ENCODE measurements at regions not wholly inside any gene's neighbourhood (a gene's known extent, or its start where the extent isn't known, plus 50 kb on each side); places are given as distances from the start of the nearest gene placed in this dataset.
"Not testable (repeated sequence)": the region's sequence is repeated elsewhere in the genome, so short reads cannot be mapped to it uniquely, and the experiment has no call there.

DNA sequence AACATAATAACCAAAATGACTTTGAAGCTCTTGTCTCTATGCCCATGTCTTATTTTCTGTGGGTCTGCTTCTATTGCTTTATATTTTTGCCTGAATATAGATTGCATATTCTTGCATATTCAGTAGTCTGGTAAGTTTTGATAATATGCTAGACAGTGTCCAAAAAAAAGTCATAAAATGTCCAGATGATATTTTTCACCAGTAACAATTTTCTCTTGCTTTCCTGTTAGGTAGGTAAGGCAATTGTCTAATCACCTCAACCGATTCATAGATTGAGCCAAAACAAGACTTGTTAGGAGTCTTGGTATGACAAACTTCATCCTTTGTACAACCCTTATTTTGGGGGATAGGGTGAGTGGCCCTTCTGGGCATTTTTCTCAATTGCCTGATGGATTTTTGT is 277.0 kb upstream of the NRP1 start:
- DNase-seq (ENCODE audit: low read depth in 2 of 2) = no peak

DNA sequence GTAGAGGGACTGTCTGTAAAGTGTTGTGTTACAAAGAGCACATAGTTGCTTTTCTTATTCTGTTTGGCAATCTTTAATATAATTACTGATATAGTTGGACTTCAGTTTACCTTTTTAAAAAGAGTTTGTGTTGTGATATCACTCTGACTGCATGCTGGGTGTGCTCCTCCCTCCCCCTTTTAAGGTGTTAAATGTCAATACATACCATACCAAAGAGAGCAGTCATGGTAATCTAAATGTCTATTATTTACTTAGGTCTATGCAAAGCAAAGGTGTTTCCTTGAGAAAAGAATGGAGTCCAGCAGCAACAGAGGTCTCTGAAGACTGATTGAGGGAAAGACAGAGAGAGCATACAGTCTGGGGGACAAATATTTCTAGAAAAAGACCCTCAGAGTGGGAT is 275.1 kb upstream of the NRP1 start:
- no peak for DNase-seq (ENCODE audit: low read depth in 2 of 2)

DNA sequence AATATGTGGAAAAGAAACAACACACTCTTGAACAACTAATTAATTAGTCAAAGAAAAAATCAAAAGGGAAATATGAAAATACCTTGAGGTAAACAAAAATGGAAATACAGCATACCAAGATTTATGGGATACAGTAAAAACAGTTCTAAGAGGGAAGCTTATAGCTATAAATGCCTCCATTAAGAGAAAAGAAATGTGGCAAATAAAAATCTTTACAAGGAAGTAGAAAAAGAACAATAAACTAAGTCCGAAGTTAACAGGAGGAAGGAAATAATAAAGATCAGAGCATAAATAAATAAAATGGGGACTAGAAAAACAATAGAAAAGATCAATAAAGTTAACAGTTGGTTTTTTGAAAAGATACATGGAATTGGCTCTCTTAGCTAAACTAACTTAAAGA is 267.8 kb upstream of the NRP1 start:
- DNase-seq (ENCODE audit: low read depth in 2 of 2) = no peak

DNA sequence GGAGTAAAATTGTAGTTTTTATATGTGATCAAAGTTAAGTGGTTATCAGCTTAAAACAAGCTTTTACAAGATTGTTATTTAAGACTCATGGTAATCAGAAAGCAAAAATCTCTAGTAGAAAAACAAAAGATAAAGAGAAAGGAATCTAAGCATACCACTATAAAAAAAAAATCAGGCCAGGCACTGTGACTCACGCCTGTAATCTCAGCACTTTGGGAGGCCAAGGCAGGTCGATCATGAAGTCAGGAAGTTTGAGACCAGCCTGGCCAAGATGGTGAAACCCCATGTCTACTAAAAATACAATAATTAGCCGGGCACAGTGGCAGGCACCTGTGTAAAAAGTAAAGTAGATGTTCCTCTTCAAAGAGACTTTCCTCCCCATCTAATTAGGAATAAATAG is 265.9 kb upstream of the NRP1 start:
- no peak for DNase-seq (ENCODE audit: low read depth in 2 of 2)

DNA sequence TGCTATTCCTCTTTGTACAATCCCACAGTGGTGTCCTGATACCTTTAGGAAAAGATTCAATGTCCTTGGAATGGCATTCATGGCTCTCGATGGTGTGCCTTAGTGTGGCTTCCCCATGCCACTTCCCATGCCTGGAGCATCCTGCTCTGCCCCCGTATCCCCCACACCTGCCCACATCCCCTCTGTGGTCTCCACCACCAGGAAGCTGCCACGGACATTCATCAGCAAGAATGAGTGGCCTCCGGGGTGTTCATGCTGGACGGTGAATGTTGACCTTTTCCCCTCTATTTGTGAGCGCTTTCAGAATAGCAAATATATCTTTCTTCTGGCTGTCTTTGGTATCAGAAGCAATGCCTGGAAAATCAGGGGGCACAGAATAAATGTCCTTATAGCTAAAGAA is 262.0 kb upstream of the NRP1 start:
- no peak for DNase-seq (ENCODE audit: low read depth in 2 of 2)

DNA sequence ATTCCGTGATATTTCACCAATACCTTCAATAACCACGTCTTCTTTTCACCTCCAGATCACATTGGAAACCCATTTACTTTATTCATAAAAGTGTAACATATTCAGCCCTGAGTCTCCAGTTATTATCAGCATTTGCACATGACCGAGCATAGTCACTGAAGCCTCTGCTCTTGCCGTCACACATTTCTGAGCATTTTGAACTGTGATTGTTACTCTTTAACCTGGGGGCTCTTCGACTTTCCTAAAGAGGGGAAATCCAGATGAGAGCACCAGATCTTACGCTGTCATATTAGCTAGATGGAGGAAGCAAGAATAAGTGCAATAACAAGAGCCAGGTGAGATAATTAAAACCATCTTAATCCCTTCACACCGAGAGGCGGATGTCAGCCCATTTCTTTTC is 260.0 kb upstream of the NRP1 start:
- DNase-seq (ENCODE audit: low read depth in 2 of 2) = no peak

DNA sequence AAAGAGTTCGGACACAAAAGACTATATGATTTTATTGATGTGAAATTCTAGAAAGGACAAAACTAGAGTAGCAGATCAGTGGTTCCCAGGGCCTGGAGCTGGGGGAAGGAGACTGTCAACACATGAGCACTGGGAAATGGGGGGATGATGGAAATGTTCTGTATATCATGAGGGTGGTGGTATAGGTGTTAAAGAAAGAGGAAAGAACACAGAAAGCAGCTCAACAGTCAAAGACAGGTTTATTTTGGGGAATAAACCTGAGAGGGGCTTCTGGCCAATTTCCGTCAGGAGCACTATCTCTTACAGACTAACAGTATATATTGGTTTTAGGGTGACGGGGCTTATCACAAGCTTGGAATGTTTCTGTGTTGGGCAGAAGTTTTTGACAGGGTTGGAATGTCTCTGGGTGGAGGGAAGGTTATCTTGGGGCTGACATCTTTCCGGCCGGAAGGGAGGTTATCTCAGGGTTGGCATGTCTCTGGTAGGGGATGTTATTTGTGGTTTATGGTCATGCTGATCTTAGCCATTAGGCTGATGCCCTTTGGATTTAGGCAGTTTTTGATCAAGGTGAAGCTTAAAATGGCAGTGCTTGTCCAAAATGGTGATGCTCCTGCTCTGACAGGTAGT is 254.6 kb upstream of the NRP1 start:
- no peak for DNase-seq (ENCODE audit: low read depth in 2 of 2)

DNA sequence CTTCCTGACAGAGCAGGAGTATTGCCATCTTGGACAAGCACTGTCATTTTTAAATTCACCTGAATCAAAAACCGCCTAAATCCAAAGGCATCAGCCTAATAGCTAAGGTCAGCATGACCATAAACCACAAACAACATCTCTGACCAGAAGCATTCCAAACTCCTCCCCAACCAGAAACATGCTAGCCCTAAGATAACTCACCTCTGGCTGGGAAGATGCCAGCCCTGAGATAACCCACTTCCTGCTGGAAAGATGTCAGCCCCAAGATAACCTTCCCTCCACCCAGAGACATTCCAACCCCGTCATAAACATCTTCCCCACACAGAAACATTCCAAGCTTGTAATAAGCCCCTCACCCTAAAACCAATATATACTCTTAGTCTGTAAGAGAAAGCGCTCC is 250.1 kb upstream of the NRP1 start:
- not testable (repeated sequence) for DNase-seq (ENCODE audit: low read depth in 2 of 2)

DNA sequence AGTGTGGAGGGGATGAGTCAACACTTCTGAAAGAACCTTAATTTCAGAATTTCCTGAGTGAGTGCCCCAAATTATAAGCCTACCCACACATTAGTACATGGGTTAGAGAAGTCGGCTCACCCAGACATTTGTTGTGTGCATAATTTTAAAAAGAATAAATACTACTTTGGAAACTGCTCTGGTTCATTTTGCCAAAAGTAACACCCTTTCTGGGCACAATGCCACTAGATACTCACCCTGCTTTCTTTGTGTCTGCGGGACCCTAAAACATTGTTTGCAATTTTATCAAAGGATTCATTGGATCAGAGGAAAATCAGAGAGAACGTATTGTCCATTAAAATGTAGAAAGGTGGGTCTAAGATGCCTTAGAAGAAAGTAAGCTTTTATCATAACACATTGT is 245.5 kb upstream of the NRP1 start:
- DNase-seq (ENCODE audit: low read depth in 2 of 2) = no peak

DNA sequence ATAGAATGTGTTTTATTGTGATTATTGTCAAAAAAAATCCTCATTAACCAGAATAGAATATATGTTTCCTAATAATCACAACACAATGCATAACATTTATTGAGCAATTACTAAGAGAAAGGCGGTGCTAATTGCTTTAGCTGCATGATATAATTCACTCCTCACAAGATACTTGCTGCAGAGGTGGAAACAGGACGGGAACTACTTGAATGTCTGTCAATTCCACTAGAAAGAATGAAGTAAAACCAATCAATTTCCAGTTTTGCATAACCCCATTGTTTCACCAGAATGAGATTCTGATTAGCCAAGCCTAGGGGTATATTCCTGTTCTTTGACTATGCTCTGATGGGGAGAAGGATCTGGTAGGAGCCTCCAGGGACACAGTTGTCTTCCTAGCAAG is 239.1 kb upstream of the NRP1 start:
- DNase-seq (ENCODE audit: low read depth in 2 of 2) = no peak

DNA sequence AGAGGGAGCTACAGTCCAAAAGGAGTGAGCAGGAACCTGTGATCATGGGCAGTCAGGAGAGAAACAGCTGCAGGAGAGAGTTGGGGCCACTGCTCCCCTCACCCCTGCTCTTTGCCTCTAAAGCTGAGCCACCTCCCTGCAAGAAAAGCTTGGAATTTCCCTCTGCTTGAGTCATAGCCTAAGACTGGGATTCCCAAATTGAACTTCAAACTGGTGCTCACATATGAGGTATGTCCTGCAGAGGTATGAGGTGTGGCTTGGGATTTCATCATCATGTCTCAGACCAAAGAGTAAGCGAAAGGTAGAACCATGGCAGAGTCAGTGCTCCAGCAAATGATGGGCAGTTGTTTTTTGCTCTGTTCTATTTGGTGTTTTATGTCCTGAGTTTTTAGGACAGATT is 237.1 kb upstream of the NRP1 start:
- DNase-seq (ENCODE audit: low read depth in 2 of 2) = no peak

DNA sequence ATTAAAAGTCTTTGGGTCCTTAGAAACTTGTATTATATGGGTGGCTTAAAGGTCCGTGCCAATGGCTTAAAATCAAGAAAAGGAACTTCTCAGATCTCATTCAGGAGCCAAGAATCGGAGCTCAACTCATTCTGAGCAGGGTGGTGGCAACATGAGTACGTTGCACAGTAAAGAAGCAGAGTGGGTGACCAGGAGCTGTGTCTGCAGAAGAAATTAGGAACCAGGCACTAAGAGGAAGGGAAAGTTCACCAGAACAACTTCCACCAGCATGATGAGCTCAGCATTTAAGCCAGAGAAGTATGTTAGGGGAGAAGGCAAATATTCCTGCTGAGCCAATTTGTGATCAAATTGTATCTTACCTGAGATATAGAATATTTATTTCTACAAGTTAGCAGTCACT is 236.0 kb upstream of the NRP1 start:
- no peak for DNase-seq (ENCODE audit: low read depth in 2 of 2)

DNA sequence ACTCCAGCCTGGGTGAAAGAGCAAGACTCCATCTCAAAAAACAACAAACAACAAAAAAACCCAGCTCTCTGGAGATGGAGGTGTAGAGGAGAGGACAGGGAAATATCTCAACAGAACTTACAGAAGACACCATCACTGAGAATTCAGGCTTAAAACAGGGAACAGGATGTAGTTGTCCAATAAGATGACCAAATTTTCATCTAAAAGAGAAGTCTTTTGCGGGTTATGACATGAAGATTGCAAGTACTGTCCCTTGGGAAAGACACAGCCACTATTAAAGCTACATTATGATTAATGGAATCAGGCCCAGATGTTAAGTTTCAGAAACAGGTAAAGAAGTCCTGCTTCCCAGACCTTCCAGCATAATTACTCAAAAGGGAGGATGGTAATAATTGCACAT is 235.2 kb upstream of the NRP1 start:
- DNase-seq (ENCODE audit: low read depth in 2 of 2) = no peak

DNA sequence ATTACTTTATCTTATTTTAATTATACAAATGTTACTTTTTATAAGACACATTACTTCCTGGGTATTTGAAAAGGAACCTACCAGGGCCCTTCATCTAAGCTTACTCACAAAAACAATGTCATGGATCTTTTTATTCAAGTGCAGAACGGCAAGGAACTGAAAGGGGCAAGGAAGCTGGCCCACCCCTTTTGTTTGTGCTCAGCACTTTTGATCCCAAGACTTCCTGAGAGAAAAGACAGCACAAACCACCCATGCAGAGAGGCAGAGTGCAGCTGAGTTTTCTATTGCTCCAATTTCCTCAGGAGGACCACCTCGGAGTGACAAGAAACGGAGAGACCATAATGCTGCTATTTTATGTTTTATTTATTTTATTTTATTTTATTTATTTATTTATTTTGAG is 232.0 kb upstream of the NRP1 start:
- no peak for DNase-seq (ENCODE audit: low read depth in 2 of 2)

DNA sequence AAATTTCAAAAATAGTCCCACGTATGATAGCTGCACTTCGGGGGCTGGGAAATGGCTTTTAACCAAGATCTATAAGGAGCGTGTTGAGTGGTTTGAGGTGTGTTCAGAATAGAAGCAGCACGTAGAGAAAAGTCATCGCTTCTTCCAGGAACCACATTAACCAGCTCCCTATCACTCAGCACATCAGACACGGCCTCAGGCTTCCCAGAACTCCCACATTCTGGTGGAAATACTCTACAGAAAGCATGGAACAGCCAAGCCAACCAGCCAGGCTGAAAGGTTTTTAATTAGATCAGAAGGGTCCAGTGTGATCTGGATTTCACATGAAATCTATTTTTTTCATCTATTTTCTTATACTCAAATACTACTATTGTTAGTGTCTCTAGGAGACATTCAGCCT is 231.5 kb upstream of the NRP1 start:
- DNase-seq (ENCODE audit: low read depth in 2 of 2) = no peak

DNA sequence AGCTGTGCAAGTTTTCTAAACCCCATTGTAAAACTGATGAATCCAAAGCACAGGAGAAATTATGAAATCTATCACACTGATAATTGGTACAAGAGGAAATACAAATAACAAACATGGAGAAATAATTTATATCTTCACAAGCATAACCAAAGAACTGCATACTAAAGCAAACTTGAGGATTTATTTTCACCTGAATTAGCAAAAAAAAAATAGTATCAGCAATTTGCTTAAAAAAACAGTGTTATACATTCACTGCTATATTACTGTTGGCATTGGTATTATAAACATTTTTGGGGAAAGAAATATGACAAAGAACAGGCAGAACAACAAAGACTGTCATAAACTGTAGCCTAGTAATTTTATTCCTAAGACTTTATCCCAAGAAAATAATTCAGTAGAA is 230.8 kb upstream of the NRP1 start:
- DNase-seq (ENCODE audit: low read depth in 2 of 2) = no peak

DNA sequence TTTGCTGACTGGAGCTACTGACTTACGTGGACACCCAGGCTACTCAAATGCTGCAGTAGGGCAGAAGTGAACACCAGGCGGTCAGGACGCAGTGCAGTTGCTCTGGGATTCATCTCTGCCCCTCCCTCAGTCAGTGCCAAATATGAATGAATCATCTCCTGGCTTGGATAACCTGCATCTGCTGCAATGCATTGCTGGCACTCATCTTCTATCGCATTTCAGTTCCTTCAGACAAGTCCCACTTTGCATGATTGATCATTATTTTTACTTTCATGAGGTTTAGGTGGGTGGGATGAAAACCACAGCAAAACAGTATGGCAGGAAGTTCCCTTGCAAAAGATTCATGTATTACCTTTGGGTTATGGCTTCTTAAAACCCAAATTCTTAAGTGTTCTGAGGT is 224.6 kb upstream of the NRP1 start:
- DNase-seq (ENCODE audit: low read depth in 2 of 2) = peak; percentile 43 to 44

DNA sequence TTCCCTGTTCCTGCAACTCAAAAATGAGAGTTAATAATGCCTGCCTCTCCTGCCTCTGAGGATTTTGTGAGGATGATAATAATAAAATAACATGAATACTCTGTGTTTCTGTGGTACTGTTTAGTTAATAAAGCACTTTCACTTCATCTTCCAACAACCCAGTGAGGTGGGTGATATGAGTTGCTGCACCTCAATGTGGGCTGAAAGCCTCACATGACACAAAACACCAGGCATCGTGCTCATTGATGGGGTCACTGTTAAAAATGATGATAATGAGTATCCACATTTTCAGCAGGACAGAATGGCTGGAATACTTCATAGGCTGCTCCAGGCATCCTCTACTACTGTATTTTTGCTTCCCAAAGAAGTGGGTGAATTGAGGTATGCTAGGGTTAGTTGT is 222.8 kb upstream of the NRP1 start:
- DNase-seq (ENCODE audit: low read depth in 2 of 2) = no peak

DNA sequence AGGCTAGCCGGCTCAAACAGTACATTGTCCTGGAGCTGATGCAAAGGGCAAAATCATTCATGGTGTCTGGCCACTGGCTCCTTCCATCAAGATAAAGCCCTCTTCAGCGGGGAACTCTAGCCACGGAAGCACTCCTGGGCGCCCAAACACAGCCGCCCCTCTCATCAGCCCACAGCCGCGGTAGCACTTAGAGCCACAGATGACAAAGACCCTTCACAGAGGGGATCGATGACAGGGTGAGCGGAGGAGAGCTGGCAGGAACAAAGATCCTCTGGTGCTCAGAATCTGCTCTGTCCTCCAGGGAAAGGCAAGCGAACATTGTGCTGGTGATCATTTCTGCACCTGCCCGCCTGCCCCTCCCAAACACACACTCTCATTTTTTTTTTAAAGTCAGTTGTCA is 222.2 kb upstream of the NRP1 start:
- DNase-seq (ENCODE audit: low read depth in 2 of 2) = no peak

DNA sequence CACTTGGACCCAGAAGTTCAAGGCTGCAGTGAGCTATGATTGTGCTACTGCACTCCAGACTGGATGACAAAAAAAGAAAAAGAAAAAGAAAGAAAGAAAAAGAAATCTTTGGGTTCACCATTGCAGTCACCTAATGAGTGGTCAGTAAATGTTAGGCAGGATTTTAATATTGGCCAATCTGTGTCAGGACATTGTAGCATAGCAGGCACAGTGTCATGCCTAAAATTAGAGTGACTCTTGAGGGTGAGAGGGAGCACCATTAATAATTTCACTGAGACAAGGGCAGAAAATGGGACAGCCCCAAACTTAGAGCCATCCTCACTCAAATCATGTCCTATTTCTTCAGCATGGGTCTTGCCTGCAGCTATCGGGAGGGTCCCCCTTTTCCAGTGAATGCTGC is 221.6 kb upstream of the NRP1 start:
- DNase-seq (ENCODE audit: low read depth in 2 of 2) = no peak

DNA sequence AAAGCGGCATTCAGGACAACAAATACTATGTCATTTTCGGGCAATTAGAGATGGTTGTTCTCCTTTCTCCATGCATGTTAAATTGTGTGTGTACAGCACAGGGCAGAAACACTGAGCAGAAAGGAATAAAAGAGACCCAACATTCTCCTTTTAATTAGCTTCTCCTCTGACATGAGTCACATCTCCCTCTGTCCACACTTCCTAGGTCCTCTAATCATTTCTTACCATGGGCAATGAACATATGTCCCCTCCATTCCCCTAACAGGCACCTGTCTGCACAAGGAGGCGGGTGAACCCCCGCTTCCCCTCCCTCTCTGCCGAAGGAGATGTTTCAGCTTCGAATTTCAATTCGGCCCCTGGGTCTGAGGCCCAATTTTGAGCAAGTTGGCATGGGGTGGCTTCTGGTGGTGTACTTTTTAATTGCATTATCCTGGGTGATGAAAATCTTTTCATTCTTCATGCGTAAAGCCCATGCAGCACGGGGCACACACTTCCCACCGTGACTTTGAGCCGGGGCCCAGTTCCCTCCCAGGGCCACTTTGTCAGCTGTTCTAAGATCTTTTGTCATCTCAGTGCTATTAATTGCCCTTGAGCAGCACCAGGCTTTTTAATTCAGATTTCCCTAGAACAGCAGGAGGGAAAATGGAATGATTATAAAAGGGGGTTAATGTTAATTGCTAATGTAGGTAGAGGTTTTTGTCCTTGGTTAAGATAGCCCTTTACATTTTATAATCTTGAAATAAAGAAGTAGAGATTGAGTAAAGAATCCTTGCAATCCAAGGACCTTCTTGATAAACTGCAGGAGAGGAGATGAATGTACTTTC is 219.5 kb upstream of the NRP1 start:
- DNase-seq (ENCODE audit: low read depth in 2 of 2) = no peak

DNA sequence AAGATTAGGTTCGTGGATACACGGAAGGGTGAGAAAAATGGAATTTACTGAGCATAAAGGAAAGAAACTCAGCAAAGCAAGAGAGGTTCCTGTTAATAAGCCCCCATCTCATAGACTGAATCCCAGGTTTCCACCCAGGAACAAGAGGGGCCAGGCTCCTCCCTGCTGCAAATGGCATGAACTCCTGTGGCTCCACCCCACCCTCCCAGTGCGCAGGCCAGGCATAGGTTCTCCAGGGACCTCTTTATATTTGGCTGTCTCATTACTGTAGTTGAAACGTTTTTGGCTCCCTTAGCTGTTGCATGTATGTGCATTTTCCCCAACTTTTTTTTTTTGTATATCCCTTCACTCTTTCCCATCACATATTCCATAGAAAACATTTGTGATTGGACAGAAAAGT is 217.8 kb upstream of the NRP1 start:
- no peak for DNase-seq (ENCODE audit: low read depth in 2 of 2)

DNA sequence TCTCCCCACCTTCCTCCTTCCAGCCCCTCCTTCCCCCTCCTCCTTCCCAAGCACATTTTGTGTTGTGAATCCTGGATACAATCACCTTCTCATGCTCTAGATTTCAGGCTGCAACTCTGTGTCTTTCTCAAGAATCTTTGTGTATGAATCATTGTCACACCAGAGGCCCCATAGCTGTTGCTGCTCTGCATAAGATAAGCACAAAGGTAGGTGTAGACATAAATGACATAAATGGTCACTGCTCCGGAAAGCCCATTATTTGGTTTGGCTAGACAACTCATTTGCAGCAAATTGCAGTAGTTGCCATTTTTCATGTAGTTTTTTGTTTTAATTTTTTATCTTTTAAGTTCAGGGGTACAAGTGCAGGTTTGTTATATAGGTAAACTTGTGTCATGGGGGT is 216.3 kb upstream of the NRP1 start:
- no peak for DNase-seq (ENCODE audit: low read depth in 2 of 2)

DNA sequence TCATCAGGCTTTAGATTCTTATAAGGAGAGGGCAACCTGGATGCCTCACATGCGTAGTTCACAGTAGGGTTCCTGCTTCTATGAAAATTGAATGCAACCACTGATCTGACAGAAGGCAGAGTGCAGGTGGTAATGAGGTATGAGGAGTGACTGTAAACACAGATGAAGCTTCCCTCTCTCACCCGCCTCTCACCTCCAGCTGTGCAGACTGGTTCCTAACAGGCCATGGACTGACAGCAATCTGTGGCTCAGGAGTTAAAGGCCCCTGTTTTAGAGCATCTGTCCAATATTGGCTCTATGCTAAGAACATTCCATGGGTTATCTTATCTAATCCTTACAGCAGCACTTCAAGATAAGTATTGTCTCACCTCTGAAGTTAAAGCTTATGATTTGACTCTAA is 213.5 kb upstream of the NRP1 start:
- no peak for DNase-seq (ENCODE audit: low read depth in 2 of 2)

Data from fibroblast of skin of left biceps (primary cell).